ENCODE measurements at regions not wholly inside any gene's neighbourhood (a gene's known extent, or its start where the extent isn't known, plus 50 kb on each side); places are given as distances from the start of the nearest gene placed in this dataset.

DNA sequence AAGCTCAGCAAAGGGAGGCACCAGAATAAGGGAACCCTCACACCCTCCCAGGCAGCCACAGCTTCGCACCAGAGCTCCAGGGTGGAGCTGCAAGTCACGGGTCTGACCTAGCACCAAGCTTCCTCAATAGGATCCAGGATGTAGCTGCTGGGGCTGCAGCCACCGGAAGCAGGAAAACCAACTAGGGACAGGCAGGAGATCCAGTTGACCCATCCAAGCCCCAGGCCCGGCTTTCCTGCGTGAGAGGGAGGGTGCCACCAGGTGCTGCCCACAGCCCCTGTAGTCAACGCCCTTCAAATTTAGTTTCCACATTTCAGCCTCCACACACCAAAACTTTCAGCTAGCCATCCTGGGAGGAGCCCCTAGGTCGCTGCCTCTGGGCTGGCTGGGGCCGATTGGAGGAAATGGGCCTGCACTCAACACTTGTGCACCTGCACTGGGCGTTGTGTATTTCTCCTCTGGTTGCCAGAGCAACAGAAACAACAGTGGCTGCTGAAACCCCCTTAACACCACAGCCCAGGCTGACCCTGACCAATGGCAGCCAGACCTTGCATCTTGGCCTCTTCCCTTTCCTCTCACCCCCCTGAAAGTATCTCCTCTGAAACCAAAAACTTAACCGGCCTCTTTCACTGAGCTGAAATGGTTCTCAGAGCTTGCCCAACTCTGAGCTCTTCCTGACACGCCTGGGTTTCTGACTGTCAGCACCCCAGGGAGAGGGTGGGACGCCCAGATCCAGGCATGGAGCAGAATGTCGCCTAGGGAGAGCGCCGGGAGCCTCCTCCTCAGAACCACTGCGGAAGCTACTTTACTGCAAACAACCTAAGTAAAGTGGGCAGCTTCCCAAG lies 226.5 kb upstream of the MAP3K1 start:
- Histone ChIP-seq H3K27me3 (no peaks in the 10 kb centered on the region), H3K36me3 (no peaks in the 10 kb centered on the region), H3K27ac (peak overlapping the region; percentile 60), H3K9me3 (no peaks in the 10 kb centered on the region), H3K4me3 (ENCODE audit: low read depth in 1 of 2, low read length in 1 of 2) (peak overlapping the region; percentile 5 to 25), H3K4me1 (ENCODE audit: control insufficient read depth in 1 of 2, insufficient read depth in 1 of 2, low read depth in 1 of 2, low read length in 1 of 2) (peaks cover 38 to 42% of the 10 kb centered on the region in 2 experiments)
- TF ChIP-seq, protein P1, sequence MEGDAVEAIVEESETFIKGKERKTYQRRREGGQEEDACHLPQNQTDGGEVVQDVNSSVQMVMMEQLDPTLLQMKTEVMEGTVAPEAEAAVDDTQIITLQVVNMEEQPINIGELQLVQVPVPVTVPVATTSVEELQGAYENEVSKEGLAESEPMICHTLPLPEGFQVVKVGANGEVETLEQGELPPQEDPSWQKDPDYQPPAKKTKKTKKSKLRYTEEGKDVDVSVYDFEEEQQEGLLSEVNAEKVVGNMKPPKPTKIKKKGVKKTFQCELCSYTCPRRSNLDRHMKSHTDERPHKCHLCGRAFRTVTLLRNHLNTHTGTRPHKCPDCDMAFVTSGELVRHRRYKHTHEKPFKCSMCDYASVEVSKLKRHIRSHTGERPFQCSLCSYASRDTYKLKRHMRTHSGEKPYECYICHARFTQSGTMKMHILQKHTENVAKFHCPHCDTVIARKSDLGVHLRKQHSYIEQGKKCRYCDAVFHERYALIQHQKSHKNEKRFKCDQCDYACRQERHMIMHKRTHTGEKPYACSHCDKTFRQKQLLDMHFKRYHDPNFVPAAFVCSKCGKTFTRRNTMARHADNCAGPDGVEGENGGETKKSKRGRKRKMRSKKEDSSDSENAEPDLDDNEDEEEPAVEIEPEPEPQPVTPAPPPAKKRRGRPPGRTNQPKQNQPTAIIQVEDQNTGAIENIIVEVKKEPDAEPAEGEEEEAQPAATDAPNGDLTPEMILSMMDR (IDR thresholded peaks at IDR 0.05), result no peak

DNA sequence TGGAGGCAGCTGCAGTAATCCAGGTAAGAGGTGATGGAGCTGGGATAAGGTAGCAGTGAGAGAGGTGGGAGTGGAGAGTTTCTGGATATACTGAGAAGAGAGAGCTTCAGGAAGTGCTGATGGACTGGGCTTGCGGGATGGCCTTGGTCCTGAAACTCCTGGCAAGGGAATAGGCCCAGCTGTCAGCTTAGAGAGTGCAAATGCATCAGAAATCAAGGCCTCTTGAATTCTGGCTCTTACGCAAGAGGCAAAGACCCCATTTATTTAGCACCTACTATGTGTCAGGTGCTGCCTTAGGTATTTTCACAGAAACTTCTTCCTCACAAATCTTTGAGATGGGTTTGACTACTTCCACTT lies 227.2 kb upstream of the MAP3K1 start:
- Histone ChIP-seq H3K36me3 (no peaks in the 10 kb centered on the region), H3K27me3 (no peaks in the 10 kb centered on the region), H3K4me3 (ENCODE audit: low read depth in 1 of 2, low read length in 1 of 2) (peak overlapping the region; percentile 5 to 22), H3K9me3 (no peaks in the 10 kb centered on the region), H3K4me1 (ENCODE audit: control insufficient read depth in 1 of 2, insufficient read depth in 1 of 2, low read depth in 1 of 2, low read length in 1 of 2) (peaks cover 38 to 42% of the 10 kb centered on the region in 2 experiments), H3K27ac (peak overlapping the region; percentile 60)
- TF ChIP-seq, protein P1 (IDR thresholded peaks at IDR 0.05), result no peak

DNA sequence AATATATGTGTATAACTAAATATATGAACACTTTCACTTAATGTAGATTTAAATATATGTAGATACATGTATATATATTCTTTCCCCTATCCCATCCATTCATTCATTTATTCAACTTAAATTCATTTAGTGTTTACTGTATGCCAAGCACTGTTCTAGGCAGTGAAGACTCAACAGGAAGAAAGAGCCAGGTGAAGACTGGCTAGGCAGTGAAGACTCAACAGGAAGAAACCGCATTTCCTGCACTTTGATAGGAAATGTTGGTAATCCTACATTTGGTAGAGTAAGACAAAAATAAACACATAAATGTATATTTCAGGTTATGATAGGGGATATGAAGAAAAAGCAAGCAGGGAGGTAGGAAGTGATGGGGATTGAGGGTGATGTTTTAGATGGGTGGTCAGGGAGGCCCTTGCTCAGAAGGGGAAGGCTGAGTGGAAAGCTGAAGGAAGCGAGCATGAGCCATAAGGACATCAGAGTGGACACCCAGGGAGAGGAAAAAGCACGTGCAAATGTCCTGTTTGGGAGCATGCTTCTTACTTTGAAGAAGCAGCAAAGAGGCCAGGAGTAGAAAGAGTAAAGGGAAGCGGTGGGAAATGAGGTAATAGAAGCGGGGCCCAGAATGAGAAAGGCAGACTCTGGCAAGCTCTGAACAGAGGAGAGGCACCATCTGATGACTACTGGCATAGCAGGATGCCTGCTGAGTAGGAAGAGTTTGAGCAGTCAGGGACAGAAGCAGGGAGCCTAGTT lies 227.8 kb upstream of the MAP3K1 start:
- TF ChIP-seq, protein P1 (IDR thresholded peaks at IDR 0.05), result no peak
- Histone ChIP-seq H3K36me3 (no peaks in the 10 kb centered on the region), H3K4me3 (ENCODE audit: low read depth in 1 of 2, low read length in 1 of 2) (peak overlapping the region; percentile 5 to 22), H3K27ac (peak overlapping the region; percentile 60), H3K27me3 (no peaks in the 10 kb centered on the region), H3K4me1 (ENCODE audit: control insufficient read depth in 1 of 2, insufficient read depth in 1 of 2, low read depth in 1 of 2, low read length in 1 of 2) (peaks cover 38 to 40% of the 10 kb centered on the region in 2 experiments), H3K9me3 (no peaks in the 10 kb centered on the region)

DNA sequence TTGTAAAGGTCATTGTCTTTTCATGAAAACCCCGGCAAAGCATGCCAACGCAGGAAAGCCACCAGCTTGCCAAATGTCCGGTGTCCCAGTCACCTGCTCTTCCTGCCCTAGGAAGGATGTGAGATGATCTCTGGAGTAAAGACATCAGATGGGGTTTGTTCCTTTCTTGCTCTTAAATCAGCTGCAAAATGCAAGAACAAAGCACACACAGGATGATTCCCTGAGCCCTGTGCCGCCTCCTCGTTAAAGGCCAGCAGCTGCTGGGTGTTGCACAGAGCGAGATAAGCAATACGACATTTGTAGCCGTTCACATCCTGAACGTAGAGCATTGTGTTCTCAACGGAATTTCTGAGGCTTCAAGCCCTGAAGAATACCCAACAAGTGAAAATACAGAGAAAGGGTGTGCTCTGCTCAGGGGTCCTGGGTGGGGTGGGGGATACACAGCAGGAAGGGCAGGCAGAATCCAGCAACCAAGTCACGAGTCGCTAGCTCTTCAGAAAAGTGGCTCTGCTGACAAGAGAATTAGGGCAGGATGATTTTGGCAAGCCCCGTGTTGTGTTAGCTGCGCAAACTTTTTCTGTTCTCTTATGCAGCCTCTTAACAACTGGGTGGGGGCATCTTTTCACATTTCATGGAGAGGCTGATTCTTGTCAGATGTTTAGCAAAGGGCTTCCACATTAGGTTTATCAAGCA lies 229.2 kb upstream of the MAP3K1 start:
- Histone ChIP-seq H3K36me3 (no peaks in the 10 kb centered on the region), H3K27ac (no peak overlapping the region), H3K27me3 (no peaks in the 10 kb centered on the region), H3K9me3 (no peaks in the 10 kb centered on the region), H3K4me3 (ENCODE audit: low read depth in 1 of 2, low read length in 1 of 2) (no peak overlapping the region), H3K4me1 (ENCODE audit: control insufficient read depth in 1 of 2, insufficient read depth in 1 of 2, low read depth in 1 of 2, low read length in 1 of 2) (peaks cover 38 to 39% of the 10 kb centered on the region in 2 experiments)
- TF ChIP-seq, protein P1 (IDR thresholded peaks at IDR 0.05), result no peak

DNA sequence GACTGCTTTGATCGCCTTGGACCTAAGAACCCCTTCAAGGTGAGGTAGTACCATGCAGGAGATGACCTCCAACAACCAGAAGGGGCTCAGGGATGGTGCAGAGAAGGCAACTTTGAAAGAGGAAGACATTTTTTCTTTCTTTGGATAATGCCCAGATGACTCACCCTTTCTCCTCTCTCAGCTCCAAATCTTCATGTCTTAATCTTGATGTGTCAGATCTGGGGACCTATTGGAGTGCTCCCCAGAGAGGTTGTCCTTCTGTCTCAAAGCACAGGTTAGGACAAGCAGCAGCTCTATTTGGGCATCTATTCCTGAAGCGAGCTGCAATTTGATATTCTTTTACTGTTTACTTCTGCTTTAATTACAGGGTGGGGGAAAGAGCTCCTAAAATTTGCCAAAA lies 229.9 kb upstream of the MAP3K1 start:
- no peak overlapping the region for H3K4me3 ChIP-seq (ENCODE audit: low read depth in 1 of 2, low read length in 1 of 2)
- peaks cover 38 to 39% of the 10 kb centered on the region in 2 experiments for H3K4me1 ChIP-seq (ENCODE audit: control insufficient read depth in 1 of 2, insufficient read depth in 1 of 2, low read depth in 1 of 2, low read length in 1 of 2)
- H3K36me3 ChIP-seq, result no peaks in the 10 kb centered on the region
- H3K27ac ChIP-seq, result no peak overlapping the region
- no peaks in the 10 kb centered on the region for H3K9me3 ChIP-seq
- TF ChIP-seq, protein P1 (IDR thresholded peaks at IDR 0.05), result no peak
- no peaks in the 10 kb centered on the region for H3K27me3 ChIP-seq

All from neutrophil (primary cell).